OCI-LY3 (cell line): ENCODE measurements at regions not wholly inside any gene's neighbourhood (a gene's known extent, or its start where the extent isn't known, plus 50 kb on each side); places are given as distances from the start of the nearest gene placed in this dataset.

Experiments used
- CTCF ChIP-seq: fragments of 200-600, 300-600 bp; sonication (generic); IDR thresholded peaks from 2 replicates; pipeline ENCODE4 v1.5.1; 2014; ENCODE audit warnings: antibody characterized with exemption, low read length, low read depth
- EZH2phosphoT487 ChIP-seq: fragments of 200-600 bp; shearing (Covaris generic); IDR thresholded peaks from 2 replicates; pipeline ENCODE4 v1.6.1; 2018; ENCODE audit warnings: antibody characterized with exemption, mixed run types, low read depth

DNA sequence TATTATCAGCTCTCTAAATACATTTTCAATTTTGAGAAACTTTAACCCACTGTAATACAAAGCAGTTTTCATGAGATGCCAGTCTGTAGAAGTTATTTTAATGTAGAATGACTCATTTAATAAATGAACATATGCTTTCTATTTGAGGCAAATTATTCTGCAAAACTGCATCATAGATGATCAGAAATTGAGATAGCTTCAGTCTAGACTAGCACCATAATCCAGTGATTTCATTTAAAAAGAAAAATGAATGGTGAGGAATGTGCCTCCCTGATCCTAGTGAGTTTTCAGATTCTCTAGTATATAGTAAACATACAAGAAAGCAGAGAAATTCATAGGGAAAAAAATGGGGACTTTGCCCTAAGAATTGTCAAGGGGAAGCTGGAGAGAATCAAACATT, 66.1 kb downstream of the OR5AK2 start:
- TF ChIP-seq CTCF (no peak), EZH2phosphoT487 (no peak)
